Sigmoid colon (tissue), 4 donors: ENCODE measurements at regions not wholly inside any gene's neighbourhood (a gene's known extent, or its start where the extent isn't known, plus 50 kb on each side); places are given as distances from the start of the nearest gene placed in this dataset.

Experiments used
- CTCF ChIP-seq, 4 experiments: fragments of 450-650 bp in 3 of 4; fragments of 200-600 bp in 1 of 4; IDR thresholded peaks; one replicate each; pipeline ENCODE4 v1.5.1; 2016 to 2019; ENCODE audit warnings: antibody characterized with exemption in 4 of 4, mild to moderate bottlenecking in 3 of 4, moderate library complexity in 2 of 4
- EP300 ChIP-seq, 4 donors: sonication (generic); formaldehyde crosslinking; IDR thresholded peaks; one replicate each; pipeline ENCODE4 v1.6.1; 2017; ENCODE audit warnings: antibody characterized with exemption in 4 of 4
- POLR2A ChIP-seq, 2 donors: fragments of 450-650 bp; IDR thresholded peaks; one replicate each; pipeline ENCODE4 v1.6.1; 2016; ENCODE audit warnings: antibody characterized with exemption in 2 of 2, mild to moderate bottlenecking in 2 of 2, moderate library complexity in 2 of 2
- POLR2AphosphoS5 ChIP-seq, 4 donors: sonication (generic); formaldehyde crosslinking; IDR thresholded peaks; one replicate each; pipeline ENCODE4 v1.6.1; 2017; ENCODE audit warnings: antibody characterized with exemption in 4 of 4

- TF ChIP-seq POLR2AphosphoS5 (IDR thresholded peaks at IDR 0.05), result no peak
- TF ChIP-seq CTCF (IDR thresholded peaks at IDR 0.05), result no peak
- no peak for TF ChIP-seq POLR2A (IDR thresholded peaks at IDR 0.05)
- TF ChIP-seq EP300 (IDR thresholded peaks at IDR 0.05), result no peak
These were observed 971.0 kb downstream of the NCAM2 start for GRCh38 chr21:21969211-21969610.
